ENCODE measurements at regions not wholly inside any gene's neighbourhood (a gene's known extent, or its start where the extent isn't known, plus 50 kb on each side); places are given as distances from the start of the nearest gene placed in this dataset.

DNA sequence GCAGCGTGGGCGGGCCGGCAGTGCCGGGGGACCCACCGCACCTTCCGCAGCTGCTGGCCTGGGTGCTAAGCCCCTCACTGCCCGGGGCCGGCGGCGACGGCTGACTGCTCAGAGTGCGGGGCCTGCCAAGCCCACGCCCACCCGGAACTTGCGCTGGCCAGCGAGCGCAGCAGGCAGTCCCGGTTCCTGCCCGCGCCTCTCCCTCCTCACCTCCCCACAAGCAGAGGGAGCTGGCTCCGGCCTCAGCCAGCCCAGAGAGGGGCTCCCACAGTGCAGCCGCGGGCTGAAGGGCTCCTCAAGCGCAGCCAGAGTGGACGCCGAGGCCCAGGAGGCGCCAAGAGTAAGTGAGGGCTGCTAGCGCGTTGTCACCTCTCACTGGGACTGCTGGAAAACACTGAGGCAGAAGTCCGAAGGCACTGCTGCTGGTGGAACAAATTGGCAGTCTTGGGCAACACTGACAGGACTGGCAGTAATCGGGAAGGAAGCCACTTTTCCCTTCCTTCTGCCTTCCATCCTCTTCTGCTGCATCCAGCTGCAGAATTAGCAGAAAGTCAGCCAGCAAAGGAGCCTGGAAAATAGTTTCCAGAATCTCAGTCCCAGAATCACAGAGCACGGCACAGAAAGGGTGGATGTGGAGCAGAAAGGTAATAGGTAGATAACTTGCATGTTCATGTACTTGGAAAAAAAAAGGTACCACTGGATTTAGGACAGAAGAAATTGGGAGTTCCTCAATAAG is 179.4 kb upstream of the FN1 start:
- H3K4me3 ChIP-seq: no peak overlapping the region
- H3K9me3 ChIP-seq (ENCODE audit: low read depth): no peaks in the 10 kb centered on the region
- H3K27ac ChIP-seq: no peak overlapping the region
- H3K36me3 ChIP-seq: no peaks in the 10 kb centered on the region
- no peak for DNase-seq (ENCODE audit: low read depth in 1 of 2, low spot score in 1 of 2)
- H3K4me1 ChIP-seq (ENCODE audit: low read depth): peaks cover 38% of the 10 kb centered on the region
- TF ChIP-seq, protein P1, sequence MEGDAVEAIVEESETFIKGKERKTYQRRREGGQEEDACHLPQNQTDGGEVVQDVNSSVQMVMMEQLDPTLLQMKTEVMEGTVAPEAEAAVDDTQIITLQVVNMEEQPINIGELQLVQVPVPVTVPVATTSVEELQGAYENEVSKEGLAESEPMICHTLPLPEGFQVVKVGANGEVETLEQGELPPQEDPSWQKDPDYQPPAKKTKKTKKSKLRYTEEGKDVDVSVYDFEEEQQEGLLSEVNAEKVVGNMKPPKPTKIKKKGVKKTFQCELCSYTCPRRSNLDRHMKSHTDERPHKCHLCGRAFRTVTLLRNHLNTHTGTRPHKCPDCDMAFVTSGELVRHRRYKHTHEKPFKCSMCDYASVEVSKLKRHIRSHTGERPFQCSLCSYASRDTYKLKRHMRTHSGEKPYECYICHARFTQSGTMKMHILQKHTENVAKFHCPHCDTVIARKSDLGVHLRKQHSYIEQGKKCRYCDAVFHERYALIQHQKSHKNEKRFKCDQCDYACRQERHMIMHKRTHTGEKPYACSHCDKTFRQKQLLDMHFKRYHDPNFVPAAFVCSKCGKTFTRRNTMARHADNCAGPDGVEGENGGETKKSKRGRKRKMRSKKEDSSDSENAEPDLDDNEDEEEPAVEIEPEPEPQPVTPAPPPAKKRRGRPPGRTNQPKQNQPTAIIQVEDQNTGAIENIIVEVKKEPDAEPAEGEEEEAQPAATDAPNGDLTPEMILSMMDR (IDR thresholded peaks at IDR 0.05; ENCODE audit: low read depth, low read length): no peak
- H3K27me3 ChIP-seq: no peaks in the 10 kb centered on the region

DNA sequence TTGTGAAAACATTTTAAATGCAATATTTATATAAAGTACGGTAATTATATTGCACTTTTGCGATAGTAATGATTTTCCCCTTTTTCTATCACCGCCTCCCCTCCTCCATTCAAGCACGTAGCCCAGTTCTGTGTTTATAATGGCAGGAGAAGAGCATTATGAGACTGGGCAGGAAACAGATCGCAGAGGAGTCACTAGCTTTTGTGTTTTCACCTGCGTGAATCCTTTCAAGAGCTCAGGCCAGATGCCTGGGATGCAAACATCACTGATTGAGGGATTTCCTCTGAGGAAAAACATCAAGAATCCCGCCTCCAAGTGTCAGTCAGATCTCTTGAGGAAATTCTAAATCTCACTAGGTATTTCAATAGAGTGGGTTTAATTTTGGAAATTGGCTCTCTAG is 178.4 kb upstream of the FN1 start:
- H3K4me1 ChIP-seq (ENCODE audit: low read depth): peaks cover 28% of the 10 kb centered on the region
- no peak for DNase-seq (ENCODE audit: low read depth in 1 of 2, low spot score in 1 of 2)
- no peaks in the 10 kb centered on the region for H3K36me3 ChIP-seq
- H3K4me3 ChIP-seq: no peak overlapping the region
- no peaks in the 10 kb centered on the region for H3K27me3 ChIP-seq
- TF ChIP-seq, protein P1 (IDR thresholded peaks at IDR 0.05; ENCODE audit: low read depth, low read length): no peak
- H3K27ac ChIP-seq: no peak overlapping the region
- no peaks in the 10 kb centered on the region for H3K9me3 ChIP-seq (ENCODE audit: low read depth)

DNA sequence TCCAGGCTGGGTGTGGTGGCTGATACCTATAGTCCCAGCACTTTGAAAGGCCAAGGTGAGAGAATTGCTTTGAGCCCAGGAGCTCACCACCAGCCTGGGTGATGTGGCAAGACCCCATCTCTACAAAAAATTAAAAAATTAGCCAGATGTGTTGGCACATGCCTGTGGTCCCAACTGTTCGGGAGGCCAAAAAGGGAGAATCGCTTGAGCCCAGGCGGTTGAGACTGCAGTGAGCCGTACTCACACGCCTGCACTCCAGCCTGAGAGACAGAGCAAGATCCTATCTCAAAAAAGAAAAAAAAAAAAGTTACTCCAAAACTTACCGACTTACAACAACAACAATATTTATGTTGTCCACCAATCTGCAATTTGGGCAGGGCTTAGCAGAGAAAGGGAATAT is 178.0 kb upstream of the FN1 start:
- no peak overlapping the region for H3K27ac ChIP-seq
- TF ChIP-seq, protein P1 (IDR thresholded peaks at IDR 0.05; ENCODE audit: low read depth, low read length): no peak

DNA sequence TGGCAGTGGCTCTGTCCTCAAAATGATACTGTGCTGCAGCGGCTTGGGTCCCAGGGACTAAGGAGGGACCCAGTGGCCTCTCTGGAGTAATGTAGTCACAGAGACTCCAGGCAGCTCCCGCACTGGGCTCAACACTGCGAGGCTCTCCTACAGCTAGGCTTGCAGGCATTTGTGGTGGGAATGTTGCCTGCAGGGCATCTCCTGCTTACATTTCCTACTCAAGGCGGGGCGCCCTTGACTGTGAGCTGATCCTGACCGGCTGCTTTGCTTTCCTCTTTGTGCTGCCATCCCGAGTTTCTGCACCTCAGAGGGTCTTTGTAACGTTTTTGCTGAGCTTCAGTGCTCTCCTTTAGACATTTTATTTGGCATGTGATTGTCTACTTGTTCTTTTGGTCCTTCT is 177.4 kb upstream of the FN1 start:
- Histone ChIP-seq H3K4me1 (ENCODE audit: low read depth) (peaks cover 22% of the 10 kb centered on the region), H3K36me3 (no peaks in the 10 kb centered on the region), H3K27ac (no peak overlapping the region), H3K4me3 (no peak overlapping the region), H3K9me3 (ENCODE audit: low read depth) (no peaks in the 10 kb centered on the region), H3K27me3 (no peaks in the 10 kb centered on the region)
- TF ChIP-seq, protein P1 (IDR thresholded peaks at IDR 0.05; ENCODE audit: low read depth, low read length): no peak
- peak in 1 of 2 donors; percentile 7 for DNase-seq (ENCODE audit: low read depth in 1 of 2, low spot score in 1 of 2)

More for the DNA sequence above, 178.0 kb upstream of the FN1 start:
- no peak for DNase-seq (ENCODE audit: low read depth in 1 of 2, low spot score in 1 of 2)
- Histone ChIP-seq H3K4me3 (no peak overlapping the region), H3K4me1 (ENCODE audit: low read depth) (peaks cover 28% of the 10 kb centered on the region), H3K27me3 (no peaks in the 10 kb centered on the region), H3K9me3 (ENCODE audit: low read depth) (no peaks in the 10 kb centered on the region), H3K36me3 (no peaks in the 10 kb centered on the region)

DNA sequence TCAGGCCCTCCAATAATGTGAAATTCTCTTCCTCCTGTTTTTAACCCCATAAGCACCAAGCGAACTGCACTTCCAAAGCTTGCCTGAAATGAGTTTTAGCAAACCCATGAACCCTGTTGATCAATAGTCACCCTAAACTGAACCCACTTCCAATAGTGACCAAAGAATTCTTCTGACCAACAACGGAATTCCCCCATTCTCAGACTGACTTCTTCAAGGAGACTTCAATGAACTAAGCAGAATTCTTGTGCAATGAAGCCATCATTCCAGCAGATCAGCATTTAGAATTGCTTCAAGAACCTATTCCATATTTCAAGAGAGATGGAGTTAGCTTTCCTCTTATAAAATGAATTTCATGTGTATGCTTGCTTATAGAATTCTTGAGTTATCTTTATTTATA is 176.9 kb upstream of the FN1 start:
- Histone ChIP-seq H3K27me3 (no peaks in the 10 kb centered on the region), H3K9me3 (ENCODE audit: low read depth) (no peaks in the 10 kb centered on the region), H3K36me3 (no peaks in the 10 kb centered on the region), H3K27ac (no peak overlapping the region), H3K4me3 (no peak overlapping the region), H3K4me1 (ENCODE audit: low read depth) (peaks cover 19% of the 10 kb centered on the region)
- TF ChIP-seq, protein P1 (IDR thresholded peaks at IDR 0.05; ENCODE audit: low read depth, low read length): no peak
- peak in 1 of 2 donors; percentile 56 for DNase-seq (ENCODE audit: low read depth in 1 of 2, low spot score in 1 of 2)
